B cell (primary cell): ENCODE measurements at regions not wholly inside any gene's neighbourhood (a gene's known extent, or its start where the extent isn't known, plus 50 kb on each side); places are given as distances from the start of the nearest gene placed in this dataset.

Experiments
- EZH2 ChIP-seq: IDR thresholded peaks from 2 replicates; pipeline ENCODE4 v1.6.1; 2012; ENCODE audit warnings: borderline replicate concordance, low read depth, mild to moderate bottlenecking, moderate library complexity, low read length; ENCODE audit not compliant: insufficient read depth, poor library complexity, severe bottlenecking
- TF ChIP-seq, protein P1 (sequence below): fragments of 200-600 bp; IDR thresholded peaks from one replicate; pipeline ENCODE4 v1.8.0; 2022; ENCODE audit warnings: antibody characterized with exemption, mild to moderate bottlenecking

DNA sequence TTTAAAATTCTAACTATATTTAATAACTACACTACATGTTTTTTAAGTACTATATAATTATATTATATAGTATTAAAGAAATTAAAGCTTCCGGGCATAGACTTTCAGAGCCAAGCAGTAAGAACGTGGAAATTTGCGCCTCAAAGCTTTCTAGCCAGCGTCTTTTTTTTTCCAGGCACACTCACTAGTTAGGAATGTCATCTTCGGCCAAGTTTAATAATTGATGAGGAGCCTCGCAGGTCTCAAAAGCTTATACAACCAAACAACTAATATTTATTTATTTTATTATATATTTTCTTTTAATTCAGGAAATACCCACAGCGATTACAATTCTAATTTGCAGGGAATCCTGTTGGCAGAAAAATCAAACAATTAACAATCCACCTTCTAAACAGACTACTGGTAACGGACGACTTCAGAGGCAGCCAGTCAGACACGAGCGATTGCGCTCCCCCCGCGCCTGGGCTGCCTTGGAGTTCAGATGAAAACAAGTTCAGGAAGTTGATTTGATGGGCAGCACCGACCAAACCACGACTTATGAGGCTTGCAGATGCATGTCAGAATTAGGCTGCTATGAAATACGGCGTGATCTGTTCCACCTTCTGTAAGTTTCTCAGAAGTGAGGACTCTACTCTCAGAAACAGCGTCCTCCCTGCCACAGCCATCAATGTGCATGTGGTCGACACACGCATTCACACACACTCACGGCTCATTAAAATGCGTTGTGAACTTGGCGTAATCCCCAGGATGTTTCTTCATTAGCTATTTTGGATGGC is 431.8 kb upstream of the MGMT start:
- TF ChIP-seq, protein P1, sequence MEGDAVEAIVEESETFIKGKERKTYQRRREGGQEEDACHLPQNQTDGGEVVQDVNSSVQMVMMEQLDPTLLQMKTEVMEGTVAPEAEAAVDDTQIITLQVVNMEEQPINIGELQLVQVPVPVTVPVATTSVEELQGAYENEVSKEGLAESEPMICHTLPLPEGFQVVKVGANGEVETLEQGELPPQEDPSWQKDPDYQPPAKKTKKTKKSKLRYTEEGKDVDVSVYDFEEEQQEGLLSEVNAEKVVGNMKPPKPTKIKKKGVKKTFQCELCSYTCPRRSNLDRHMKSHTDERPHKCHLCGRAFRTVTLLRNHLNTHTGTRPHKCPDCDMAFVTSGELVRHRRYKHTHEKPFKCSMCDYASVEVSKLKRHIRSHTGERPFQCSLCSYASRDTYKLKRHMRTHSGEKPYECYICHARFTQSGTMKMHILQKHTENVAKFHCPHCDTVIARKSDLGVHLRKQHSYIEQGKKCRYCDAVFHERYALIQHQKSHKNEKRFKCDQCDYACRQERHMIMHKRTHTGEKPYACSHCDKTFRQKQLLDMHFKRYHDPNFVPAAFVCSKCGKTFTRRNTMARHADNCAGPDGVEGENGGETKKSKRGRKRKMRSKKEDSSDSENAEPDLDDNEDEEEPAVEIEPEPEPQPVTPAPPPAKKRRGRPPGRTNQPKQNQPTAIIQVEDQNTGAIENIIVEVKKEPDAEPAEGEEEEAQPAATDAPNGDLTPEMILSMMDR, result no peak
- no peak for TF ChIP-seq EZH2
